Neuronal stem cell (in vitro differentiated cells): ENCODE measurements at regions not wholly inside any gene's neighbourhood (a gene's known extent, or its start where the extent isn't known, plus 50 kb on each side); places are given as distances from the start of the nearest gene placed in this dataset.

Experiments
- DNase-seq: peaks from one replicate; pipeline ENCODE4 v3.0.0-alpha.2; 2013; ENCODE audit warnings: low spot score
- H2AFZ ChIP-seq: one replicate; pipeline ENCODE4 v1.6.1; 2013; ENCODE audit warnings: mild to moderate bottlenecking, low read length, inconsistent platforms
- H2AK5ac ChIP-seq: 2 replicates; pipeline ENCODE4 v1.6.1; 2013; ENCODE audit warnings: low read depth, mild to moderate bottlenecking, inconsistent platforms, low read length, moderate library complexity, mixed read lengths
- H2BK120ac ChIP-seq: 2 replicates; pipeline ENCODE4 v1.6.1; 2013; ENCODE audit warnings: low read depth, mild to moderate bottlenecking, inconsistent platforms, low read length, moderate library complexity, mixed read lengths
- H2BK12ac ChIP-seq: one replicate; pipeline ENCODE4 v1.6.1; 2013; ENCODE audit warnings: low read length, inconsistent platforms
- H2BK15ac ChIP-seq: 2 replicates; pipeline ENCODE4 v1.6.1; 2013; ENCODE audit warnings: mild to moderate bottlenecking, low read length, inconsistent platforms, mixed read lengths
- H2BK5ac ChIP-seq: one replicate; pipeline ENCODE4 v1.6.1; 2013; ENCODE audit warnings: inconsistent platforms, mild to moderate bottlenecking, low read length, moderate library complexity
- H3K14ac ChIP-seq: one replicate; pipeline ENCODE4 v1.6.1; 2013; ENCODE audit warnings: low read length, inconsistent platforms
- H3K18ac ChIP-seq: 2 replicates; pipeline ENCODE4 v1.6.1; 2013; ENCODE audit warnings: low read length, inconsistent platforms
- H3K23ac ChIP-seq: 2 replicates; pipeline ENCODE4 v1.6.1; 2013; ENCODE audit warnings: low read depth, mild to moderate bottlenecking, mixed read lengths, low read length, inconsistent platforms; ENCODE audit not compliant: poor library complexity
- H3K27ac ChIP-seq: replicated peaks from 3 replicates; pipeline ENCODE4 v1.5.1; 2013; ENCODE audit warnings: low read length, inconsistent platforms
- H3K27me3 ChIP-seq, 3 experiments: 2 replicates each; pipeline ENCODE4 v1.6.1; 2013; ENCODE audit warnings: low read length in 3 of 3, mild to moderate bottlenecking in 2 of 3, inconsistent platforms in 1 of 3, low read depth in 1 of 3, mixed read lengths in 1 of 3, moderate library complexity in 1 of 3; ENCODE audit not compliant: control insufficient read depth in 3 of 3, insufficient read depth in 3 of 3
- H3K36me3 ChIP-seq, 2 donors: replicated peaks in 1 of 2; 2 replicates each; pipeline ENCODE4 v1.6.1; 2013; ENCODE audit warnings: low read length in 2 of 2; ENCODE audit not compliant: control insufficient read depth in 2 of 2, insufficient read depth in 2 of 2
- H3K4ac ChIP-seq: 2 replicates; pipeline ENCODE4 v1.6.1; 2013; ENCODE audit warnings: inconsistent platforms, mild to moderate bottlenecking, low read length, moderate library complexity
- H3K4me1 ChIP-seq, 2 donors: 1 replicate in 1 of 2; 2 replicates in 1 of 2; pipeline ENCODE4 v1.6.1; 2013; ENCODE audit warnings: low read length in 2 of 2, low read depth in 1 of 2; ENCODE audit not compliant: control insufficient read depth in 2 of 2, insufficient read depth in 1 of 2
- H3K4me2 ChIP-seq: one replicate; pipeline ENCODE4 v1.6.1; 2013; ENCODE audit warnings: mild to moderate bottlenecking, low read length, inconsistent platforms; ENCODE audit not compliant: insufficient read depth, poor library complexity, severe bottlenecking
- H3K4me3 ChIP-seq, 2 donors: 2 replicates each; pipeline ENCODE4 v1.5.1; 2013; ENCODE audit warnings: low read length in 2 of 2, mild to moderate bottlenecking in 2 of 2, inconsistent platforms in 1 of 2, moderate library complexity in 1 of 2
- H3K79me1 ChIP-seq: one replicate; pipeline ENCODE4 v1.6.1; 2013; ENCODE audit warnings: low read depth, mild to moderate bottlenecking, inconsistent platforms, low read length, moderate library complexity
- H3K9ac ChIP-seq: one replicate; pipeline ENCODE4 v1.6.1; 2013; ENCODE audit warnings: mild to moderate bottlenecking, low read depth, low read length, inconsistent platforms; ENCODE audit not compliant: poor library complexity
- H3K9me3 ChIP-seq, 2 donors: replicated peaks in 1 of 2; 2 replicates each; pipeline versions ENCODE3 to v1.6.1; 2013; ENCODE audit warnings: low read length in 2 of 2, mild to moderate bottlenecking in 2 of 2, inconsistent platforms in 1 of 2, low read depth in 1 of 2, mixed read lengths in 1 of 2, moderate library complexity in 1 of 2; ENCODE audit not compliant: control insufficient read depth in 2 of 2, insufficient read depth in 1 of 2
- H4K8ac ChIP-seq: one replicate; pipeline ENCODE4 v1.6.1; 2013; ENCODE audit warnings: low read depth, mild to moderate bottlenecking, inconsistent platforms, low read length, moderate library complexity
- H4K91ac ChIP-seq: one replicate; pipeline ENCODE4 v1.6.1; 2013; ENCODE audit warnings: low read length, low read depth, mild to moderate bottlenecking, inconsistent platforms; ENCODE audit not compliant: poor library complexity
- WGBS, 2 donors: extraction: QIAGEN DNeasy Blood & Tissue Kit; methylation state at CpG; one replicate each; pipeline ENCODE4 v1.1.7; 2013; ENCODE audit warnings: missing lambda C conversion rate in 2 of 2, mixed read lengths in 1 of 2; ENCODE audit not compliant: insufficient read length in 2 of 2, insufficient replicate concordance in 1 of 2; ENCODE audit errors: extremely low coverage in 2 of 2; 5-methylcytosine and 5-hydroxymethylcytosine counted together

DNA sequence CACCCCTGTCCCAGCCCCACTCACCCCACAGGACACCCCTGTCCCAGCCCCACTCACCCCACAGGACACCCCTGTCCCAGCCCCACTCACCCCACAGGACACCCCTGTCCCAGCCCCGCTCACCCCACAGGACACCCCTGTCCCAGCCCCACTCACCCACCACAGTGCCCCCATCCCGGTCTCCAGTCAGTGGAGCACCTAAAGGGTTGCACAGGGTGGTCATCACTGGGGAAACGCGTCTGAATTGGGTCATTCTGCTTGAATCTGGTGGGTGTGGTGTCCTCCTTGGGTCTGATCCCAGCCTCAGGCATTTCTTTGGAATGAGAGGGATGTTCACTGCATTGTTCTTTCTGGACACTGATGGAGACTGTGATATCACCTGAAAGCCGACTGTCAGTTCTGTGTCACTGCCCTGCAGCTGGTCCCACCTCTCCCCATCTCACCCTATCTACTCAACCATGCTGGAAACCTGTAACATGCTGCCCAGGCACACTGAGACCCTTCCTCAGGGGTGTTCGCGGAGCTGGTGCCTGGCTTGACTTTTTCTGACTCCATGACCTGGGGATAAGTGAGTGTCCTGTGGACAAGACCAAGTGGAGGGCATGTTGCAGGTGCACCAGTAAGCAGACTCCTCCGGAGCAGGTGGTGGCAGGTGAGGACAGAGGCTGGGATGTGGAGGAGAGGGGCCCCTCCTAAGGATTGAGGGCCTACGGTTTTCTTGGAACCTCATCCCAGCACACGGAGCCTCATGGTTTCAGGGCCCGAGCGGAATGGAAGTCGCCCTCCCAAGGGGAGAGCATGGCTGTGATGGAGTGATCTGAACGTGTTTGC is 262.5 kb upstream of the PPP2R2D start:
- H3K14ac ChIP-seq = no peak overlapping the region
- H3K18ac ChIP-seq = peak overlapping the region; percentile 12
- H3K23ac ChIP-seq = no peak overlapping the region
- no peak for DNase-seq
- H4K91ac ChIP-seq = no peak overlapping the region
- H2BK120ac ChIP-seq = no peak overlapping the region
- peaks cover 0 to 2% of the 10 kb centered on the region in 2 donors for H3K4me1 ChIP-seq
- H2BK12ac ChIP-seq = no peak overlapping the region
- H3K4ac ChIP-seq = no peak overlapping the region
- H3K27ac ChIP-seq = no peak overlapping the region
- no peaks in the 10 kb centered on the region for H3K27me3 ChIP-seq
- no peaks in the 10 kb centered on the region for H3K36me3 ChIP-seq
- H2AFZ ChIP-seq = no peak overlapping the region
- H4K8ac ChIP-seq = no peak overlapping the region
- no CpG with 5 or more reads among the region's 14 CpGs for WGBS, 2 donors
- H3K79me1 ChIP-seq = no peaks in the 10 kb centered on the region
- H3K4me2 ChIP-seq = no peak overlapping the region
- no peak overlapping the region for H2BK5ac ChIP-seq
- H2AK5ac ChIP-seq = no peak overlapping the region
- H2BK15ac ChIP-seq = no peak overlapping the region
- H3K4me3 ChIP-seq = no peak overlapping the region
- H3K9ac ChIP-seq = no peak overlapping the region
- peaks cover 0 to 8% of the 10 kb centered on the region in 2 donors for H3K9me3 ChIP-seq

GRCh38 chr10:131638880-131639278 is 261.9 kb upstream of the PPP2R2D start:
- Histone ChIP-seq H2AFZ (no peak overlapping the region), H2BK15ac (no peak overlapping the region), H3K27ac (no peak overlapping the region), H4K91ac (no peak overlapping the region), H3K4me1 (peaks cover 0 to 2% of the 10 kb centered on the region in 2 donors), H2BK120ac (no peak overlapping the region), H3K18ac (no peak overlapping the region), H3K14ac (no peak overlapping the region), H2BK5ac (no peak overlapping the region), H3K4me2 (no peak overlapping the region), H2BK12ac (no peak overlapping the region), H3K79me1 (no peaks in the 10 kb centered on the region), H3K4ac (no peak overlapping the region), H3K9ac (no peak overlapping the region), H3K36me3 (no peaks in the 10 kb centered on the region), H3K9me3 (peaks cover 0 to 8% of the 10 kb centered on the region in 2 donors), H2AK5ac (no peak overlapping the region), H4K8ac (no peak overlapping the region), H3K4me3 (no peak overlapping the region), H3K27me3 (no peaks in the 10 kb centered on the region), H3K23ac (no peak overlapping the region)
- WGBS, 2 donors = no CpG with 5 or more reads among the region's 4 CpGs
- DNase-seq = no peak

DNA sequence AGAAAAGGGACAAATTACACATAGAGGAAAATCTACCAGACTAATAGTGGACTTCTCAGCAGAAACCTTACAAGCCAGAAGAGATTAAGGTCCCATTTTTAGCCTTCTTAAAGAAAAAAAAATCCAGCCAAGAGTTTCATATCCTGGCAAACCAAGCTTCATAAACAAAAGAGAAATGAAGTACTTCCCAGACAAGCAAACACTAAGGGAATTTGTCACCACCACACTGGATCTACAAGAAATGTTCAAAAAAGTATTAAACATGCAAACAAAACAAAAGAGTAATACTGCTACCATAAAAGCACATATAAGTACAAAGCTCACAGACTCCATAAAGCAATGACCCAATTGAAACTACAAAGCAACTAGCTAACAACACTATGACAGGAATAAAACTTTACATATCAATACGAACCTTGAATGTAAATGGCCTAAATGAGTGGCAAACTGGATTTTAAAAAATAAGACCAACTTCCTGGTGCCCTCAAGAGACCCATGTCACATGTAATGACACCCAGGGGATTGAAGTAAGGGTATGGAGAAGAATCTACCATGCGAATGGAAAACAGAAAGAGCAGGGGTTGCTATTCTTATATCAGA is 260.7 kb upstream of the PPP2R2D start:
- Histone ChIP-seq H2BK5ac (no peak overlapping the region), H4K8ac (no peak overlapping the region), H3K4me1 (peaks cover 0 to 2% of the 10 kb centered on the region in 2 donors), H3K4me2 (no peak overlapping the region), H2BK120ac (no peak overlapping the region), H3K9ac (no peak overlapping the region), H3K27me3 (no peaks in the 10 kb centered on the region), H2BK15ac (no peak overlapping the region), H2AK5ac (no peak overlapping the region), H4K91ac (no peak overlapping the region), H3K36me3 (no peaks in the 10 kb centered on the region), H3K14ac (no peak overlapping the region), H3K23ac (no peak overlapping the region), H3K79me1 (no peaks in the 10 kb centered on the region), H3K18ac (no peak overlapping the region), H2AFZ (no peak overlapping the region), H3K9me3 (peaks cover 0 to 8% of the 10 kb centered on the region in 2 donors), H3K27ac (no peak overlapping the region), H3K4me3 (no peak overlapping the region), H3K4ac (no peak overlapping the region), H2BK12ac (no peak overlapping the region)
- no CpG with 5 or more reads among the region's 2 CpGs for WGBS, 2 donors
- DNase-seq = no peak

GRCh38 chr10:131641231-131641630 is 259.6 kb upstream of the PPP2R2D start:
- no peaks in the 10 kb centered on the region for H3K36me3 ChIP-seq
- H2BK5ac ChIP-seq = no peak overlapping the region
- no peak overlapping the region for H3K27ac ChIP-seq
- no peak overlapping the region for H3K23ac ChIP-seq
- H3K27me3 ChIP-seq = no peaks in the 10 kb centered on the region
- no peak overlapping the region for H4K91ac ChIP-seq
- H3K9ac ChIP-seq = no peak overlapping the region
- H3K4me3 ChIP-seq = no peak overlapping the region
- WGBS, 2 donors = no CpG with 5 or more reads among the region's 4 CpGs
- no peak for DNase-seq
- no peak overlapping the region for H2BK15ac ChIP-seq
- H3K9me3 ChIP-seq = peaks cover 0 to 8% of the 10 kb centered on the region in 2 donors
- H2BK120ac ChIP-seq = no peak overlapping the region
- no peak overlapping the region for H4K8ac ChIP-seq
- no peak overlapping the region for H2BK12ac ChIP-seq
- no peak overlapping the region for H2AFZ ChIP-seq
- no peak overlapping the region for H3K18ac ChIP-seq
- no peaks in the 10 kb centered on the region for H3K4me1 ChIP-seq
- H3K14ac ChIP-seq = no peak overlapping the region
- H2AK5ac ChIP-seq = no peak overlapping the region
- H3K79me1 ChIP-seq = no peaks in the 10 kb centered on the region
- no peak overlapping the region for H3K4me2 ChIP-seq
- H3K4ac ChIP-seq = no peak overlapping the region
